Endothelial cell of umbilical vein (primary cell): ENCODE measurements at regions not wholly inside any gene's neighbourhood (a gene's known extent, or its start where the extent isn't known, plus 50 kb on each side); places are given as distances from the start of the nearest gene placed in this dataset.

Experiments
- BruUV-seq: library from RNA; stranded (reverse); fragments of 400-500 nt; replicated peaks from 2 replicates; lab custom pipeline; 2021; lab: Mats Ljungman, UMichigan
- CTCF ChIA-PET: fragments of 300-600, 350-600 bp; sonication (Branson Sonifier 250); formaldehyde crosslinking; loops from one replicate; lab custom pipeline; 2021; ENCODE audit warnings: antibody characterized with exemption, inconsistent platforms; lab: Charles Lee
- POLR2A ChIA-PET: fragments of 300-600, 350-600 bp; sonication (Branson Sonifier 250); formaldehyde crosslinking; loops from one replicate; lab custom pipeline; 2021; ENCODE audit warnings: antibody characterized with exemption, inconsistent platforms; lab: Charles Lee
- DNase-seq: peaks from one replicate; pipeline ENCODE4 v3.0.0-alpha.2; 2011; ENCODE audit warnings: low read depth, low spot score
- FAIRE-seq: peaks from 2 replicates; lab custom pipeline; 2011; peaks lifted over from hg19 to GRCh38; lab: Jason Lieb, UNC
- H2AFZ ChIP-seq: 2 replicates; pipeline ENCODE4 v1.6.0; 2012; ENCODE audit warnings: low read depth, low read length, control low read depth, inconsistent platforms
- H3K27ac ChIP-seq: 2 replicates; pipeline ENCODE4 v1.5.1; 2011; ENCODE audit warnings: low read depth, mild to moderate bottlenecking, control low read depth, low read length, moderate library complexity; ENCODE audit not compliant: insufficient read depth
- H3K27me3 ChIP-seq, 2 experiments: 2 replicates each; pipeline versions ENCODE4 v1.6.0 to v1.6.1; 2011; ENCODE audit warnings: low read length in 2 of 2, mixed read lengths in 1 of 2; ENCODE audit not compliant: control insufficient read depth in 2 of 2, insufficient read depth in 2 of 2
- H3K36me3 ChIP-seq, 2 experiments: 2 replicates in 1 of 2; 3 replicates in 1 of 2; pipeline ENCODE4 v1.5.1; 2011; ENCODE audit warnings: low read length in 2 of 2, mild to moderate bottlenecking in 1 of 2, moderate library complexity in 1 of 2; ENCODE audit not compliant: control insufficient read depth in 2 of 2, insufficient read depth in 2 of 2; ENCODE audit errors: extremely low read depth in 1 of 2
- H3K4me1 ChIP-seq: 3 replicates; pipeline ENCODE4 v1.5.1; 2011; ENCODE audit warnings: mild to moderate bottlenecking, low read length; ENCODE audit not compliant: control insufficient read depth, insufficient read depth; ENCODE audit errors: extremely low read depth
- H3K4me2 ChIP-seq: 2 replicates; pipeline ENCODE4 v1.6.1; 2011; ENCODE audit warnings: low read length, control low read depth, mixed read lengths; ENCODE audit not compliant: insufficient read depth
- H3K4me3 ChIP-seq, 3 experiments: fragments of 200-600 bp in 1 of 3; sonication (generic), shearing (Covaris generic) in 1 of 3; replicated peaks in 1 of 3; 2 replicates each; pipeline ENCODE4 v1.5.1; 2011 to 2016; ENCODE audit warnings: control low read depth in 3 of 3, low read length in 3 of 3, mild to moderate bottlenecking in 2 of 3, inconsistent platforms in 1 of 3, low read depth in 1 of 3, moderate library complexity in 1 of 3; ENCODE audit not compliant: insufficient read depth in 1 of 3
- H3K79me2 ChIP-seq: 2 replicates; pipeline ENCODE4 v1.6.0; 2012; ENCODE audit warnings: low read length, inconsistent platforms; ENCODE audit not compliant: control insufficient read depth, insufficient read depth
- H3K9ac ChIP-seq: replicated peaks from 2 replicates; pipeline ENCODE3; 2011; ENCODE audit warnings: low read length, control low read depth; ENCODE audit not compliant: insufficient read depth; ENCODE audit errors: extremely low read depth
- H3K9me1 ChIP-seq: replicated peaks from 3 replicates; pipeline ENCODE4 v1.6.0; 2011; ENCODE audit warnings: mild to moderate bottlenecking, low read length; ENCODE audit not compliant: control insufficient read depth, insufficient read depth; ENCODE audit errors: extremely low read depth
- H3K9me3 ChIP-seq: replicated peaks from 2 replicates; pipeline ENCODE4 v1.5.1; 2012; ENCODE audit warnings: low read length, inconsistent platforms; ENCODE audit not compliant: control insufficient read depth, insufficient read depth
- H4K20me1 ChIP-seq: replicated peaks from 2 replicates; pipeline ENCODE3; 2011; ENCODE audit warnings: mild to moderate bottlenecking, low read length; ENCODE audit not compliant: control insufficient read depth, insufficient read depth; ENCODE audit errors: extremely low read depth
- EZH2 ChIP-seq: IDR thresholded peaks from 2 replicates; pipeline ENCODE4 v1.6.1; 2012; ENCODE audit warnings: borderline replicate concordance, low read depth, mild to moderate bottlenecking, moderate library complexity, low read length, inconsistent platforms; ENCODE audit not compliant: severe bottlenecking
- MYC ChIP-seq: IDR thresholded peaks from one replicate; pipeline ENCODE4 v1.6.1; 2011; ENCODE audit warnings: mild to moderate bottlenecking, low read depth, low read length
- POLR2A ChIP-seq: IDR thresholded peaks from 2 replicates; pipeline ENCODE4 v1.6.1; 2012; ENCODE audit warnings: low read depth, mild to moderate bottlenecking, control low read depth, low read length
- POLR2AphosphoS5 ChIP-seq: IDR thresholded peaks from 2 replicates; pipeline ENCODE4 v1.6.1; 2012; ENCODE audit warnings: low read depth, mild to moderate bottlenecking, control low read depth, low read length, moderate library complexity; ENCODE audit not compliant: insufficient read depth
- dilution Hi-C: fragments of 300-500 bp; cut with MboI; formaldehyde crosslinking; loops from one replicate; pipeline ENCODE4 v1.15.0; 2019; ENCODE audit warnings: low sequenced_read_pairs; ENCODE audit not compliant: extremely low pct_ligation_motif_present
- intact Hi-C: fragments of 100-400 bp; cut with micrococcal nuclease; formaldehyde crosslinking; loops from one replicate; pipeline ENCODE4 v1.10.0; 2022
- TF ChIP-seq, protein P1 (sequence below), 2 donors: IDR thresholded peaks; 1 replicate in 1 of 2; 2 replicates in 1 of 2; pipeline ENCODE4 v1.5.1; 2011; ENCODE audit warnings: low read length in 2 of 2, mild to moderate bottlenecking in 2 of 2, moderate library complexity in 2 of 2, control low read depth in 1 of 2, inconsistent platforms in 1 of 2, low read depth in 1 of 2; ENCODE audit not compliant: insufficient read depth in 1 of 2; ENCODE audit errors: extremely low read depth in 1 of 2

- Histone ChIP-seq H3K27me3 (no peaks in the 10 kb centered on the region), H3K4me2 (no peak overlapping the region), H3K4me1 (peaks cover 47% of the 10 kb centered on the region), H3K9me1 (no peaks in the 10 kb centered on the region), H3K4me3 (no peak overlapping the region), H2AFZ (no peak overlapping the region), H3K79me2 (no peaks in the 10 kb centered on the region), H3K27ac (no peak overlapping the region), H3K9me3 (no peaks in the 10 kb centered on the region), H3K9ac (no peak overlapping the region), H4K20me1 (no peaks in the 10 kb centered on the region), H3K36me3 (no peaks in the 10 kb centered on the region)
- BruUV-seq, result no TSS peak
- intact Hi-C loops (no loop called here), dilution Hi-C loops (no loop called here)
- FAIRE-seq (no peak), DNase-seq (no peak)
- POLR2A ChIA-PET, result no interaction called here
- no peak for TF ChIP-seq MYC
- TF ChIP-seq, protein P1, sequence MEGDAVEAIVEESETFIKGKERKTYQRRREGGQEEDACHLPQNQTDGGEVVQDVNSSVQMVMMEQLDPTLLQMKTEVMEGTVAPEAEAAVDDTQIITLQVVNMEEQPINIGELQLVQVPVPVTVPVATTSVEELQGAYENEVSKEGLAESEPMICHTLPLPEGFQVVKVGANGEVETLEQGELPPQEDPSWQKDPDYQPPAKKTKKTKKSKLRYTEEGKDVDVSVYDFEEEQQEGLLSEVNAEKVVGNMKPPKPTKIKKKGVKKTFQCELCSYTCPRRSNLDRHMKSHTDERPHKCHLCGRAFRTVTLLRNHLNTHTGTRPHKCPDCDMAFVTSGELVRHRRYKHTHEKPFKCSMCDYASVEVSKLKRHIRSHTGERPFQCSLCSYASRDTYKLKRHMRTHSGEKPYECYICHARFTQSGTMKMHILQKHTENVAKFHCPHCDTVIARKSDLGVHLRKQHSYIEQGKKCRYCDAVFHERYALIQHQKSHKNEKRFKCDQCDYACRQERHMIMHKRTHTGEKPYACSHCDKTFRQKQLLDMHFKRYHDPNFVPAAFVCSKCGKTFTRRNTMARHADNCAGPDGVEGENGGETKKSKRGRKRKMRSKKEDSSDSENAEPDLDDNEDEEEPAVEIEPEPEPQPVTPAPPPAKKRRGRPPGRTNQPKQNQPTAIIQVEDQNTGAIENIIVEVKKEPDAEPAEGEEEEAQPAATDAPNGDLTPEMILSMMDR (IDR thresholded peaks at IDR 0.05; ENCODE audit: extremely low read depth in 1 of 2, insufficient read depth in 1 of 2, low read depth in 1 of 2, low read length in 2 of 2), result no peak
- no peak for TF ChIP-seq POLR2A
- TF ChIP-seq EZH2, result no peak
- no peak for TF ChIP-seq POLR2AphosphoS5
- CTCF ChIA-PET, result interaction anchor here (0.8 kb wide), 1 partner anchor 9 kb away, joined by 3 read pairs; no protein-coding TSS in a partner anchor
These were observed 60.8 kb upstream of the CTLA4 start for GRCh38 chr2:203806761-203807160.
